Left renal pelvis (tissue), 4 donors: ENCODE measurements at regions not wholly inside any gene's neighbourhood (a gene's known extent, or its start where the extent isn't known, plus 50 kb on each side); places are given as distances from the start of the nearest gene placed in this dataset.

ENCODE experiments used
- DNase-seq, 4 donors: peaks; one replicate each; pipeline ENCODE4 v3.0.0-alpha.2; 2013; ENCODE audit warnings: low read depth in 4 of 4, low spot score in 3 of 4

DNA sequence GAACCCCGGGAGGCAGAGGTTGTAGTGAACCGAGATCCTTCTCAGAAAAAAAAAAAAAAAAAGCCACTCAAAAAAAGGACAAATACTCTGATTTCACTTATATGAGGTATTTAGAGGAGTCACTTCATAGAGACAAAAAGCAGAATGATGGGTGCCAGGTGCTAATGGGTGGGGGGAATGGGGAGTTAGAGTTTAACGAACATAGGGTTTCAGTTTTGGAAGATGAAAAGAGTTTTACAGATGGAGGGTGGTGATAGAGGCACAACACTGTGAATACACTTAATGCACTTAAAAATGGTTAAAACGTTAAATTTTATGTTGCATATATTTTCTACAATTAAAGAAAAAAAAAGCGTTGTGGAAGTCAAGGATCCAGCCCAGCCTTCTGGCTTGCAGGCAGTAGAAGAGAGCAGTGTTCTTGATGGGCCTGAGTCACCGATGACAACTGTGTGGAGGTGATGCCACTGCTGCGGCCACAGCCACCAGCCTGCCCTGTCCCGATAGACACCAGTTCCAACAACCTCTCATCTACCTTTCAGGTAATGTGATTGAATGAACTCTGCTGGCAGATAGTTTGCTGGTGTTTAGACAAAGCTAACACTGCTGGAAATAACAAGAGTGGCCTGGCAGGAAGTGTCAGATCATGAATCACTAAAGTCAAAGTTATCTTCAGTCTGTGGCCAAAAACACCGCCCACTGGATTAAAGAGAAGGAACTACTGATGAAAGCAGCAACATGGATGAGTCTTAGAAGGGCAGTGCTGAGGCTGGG lies 49.9 kb upstream of the COX10 start:
- no peak for DNase-seq
